Panc1 (cell line): ENCODE measurements at regions not wholly inside any gene's neighbourhood (a gene's known extent, or its start where the extent isn't known, plus 50 kb on each side); places are given as distances from the start of the nearest gene placed in this dataset.

Experiments
- CTCF ChIP-seq: fragments of 450-650 bp; IDR thresholded peaks from 2 replicates; pipeline ENCODE4 v1.5.1; 2017; ENCODE audit warnings: mild to moderate bottlenecking
- POLR2AphosphoS5 ChIP-seq: IDR thresholded peaks from 2 replicates; pipeline ENCODE4 v1.6.1; 2012; ENCODE audit warnings: mild to moderate bottlenecking, low read depth, low read length, moderate library complexity
- REST ChIP-seq, 2 experiments: IDR thresholded peaks; 2 replicates each; pipeline ENCODE4 v1.6.1; 2011 to 2012; ENCODE audit warnings: low read depth in 2 of 2, control low read depth in 1 of 2, low read length in 1 of 2, mild to moderate bottlenecking in 1 of 2, moderate library complexity in 1 of 2; ENCODE audit not compliant: insufficient read depth in 1 of 2
- TCF7L2 ChIP-seq: IDR thresholded peaks from 2 replicates; pipeline ENCODE4 v1.6.1; 2011; ENCODE audit warnings: mild to moderate bottlenecking, low read depth, low read length, inconsistent platforms

GRCh38 chr7:98479318-98479717 is 78.4 kb upstream of the BAIAP2L1 start:
- no peak for TF ChIP-seq CTCF
- no peak for TF ChIP-seq POLR2AphosphoS5
- no peak for TF ChIP-seq TCF7L2
- TF ChIP-seq REST (IDR thresholded peaks at IDR 0.05; ENCODE audit: insufficient read depth in 1 of 2, low read depth in 2 of 2, low read length in 1 of 2) = no peak
